ENCODE measurements at regions not wholly inside any gene's neighbourhood (a gene's known extent, or its start where the extent isn't known, plus 50 kb on each side); places are given as distances from the start of the nearest gene placed in this dataset.

DNA sequence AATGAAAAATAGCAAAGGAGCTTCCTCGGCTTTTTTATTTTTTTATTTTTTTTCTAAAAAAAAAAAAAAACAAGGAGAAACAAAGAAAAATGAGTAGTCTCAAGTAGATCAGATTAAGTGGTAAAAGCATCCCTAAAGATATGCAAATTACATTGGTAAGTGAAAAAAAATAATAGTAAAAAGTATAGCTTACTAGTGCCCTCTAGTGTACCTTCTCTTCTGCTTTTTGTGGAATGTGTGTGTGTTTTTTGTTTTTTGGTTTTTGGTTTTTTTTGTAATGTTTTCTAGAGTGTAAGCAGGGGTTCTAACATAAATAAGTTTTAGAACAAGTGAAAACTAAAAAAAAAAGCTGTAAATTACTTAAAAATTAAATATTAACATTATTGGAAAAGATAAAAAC is 1062.0 kb downstream of the HACE1 start:
- intact Hi-C loops (cut with micrococcal nuclease; ENCODE audit: unreplicated experiment) = loop anchor here (10.0 kb wide), 1 partner anchor 527 kb away; no protein-coding TSS in a partner anchor
- no peak overlapping the region for H3K27ac ChIP-seq (ENCODE audit: low read length)
- no peak overlapping the region for H3K4me3 ChIP-seq (ENCODE audit: low read depth in 2 of 2, low read length in 2 of 2)
- in situ Hi-C loops (cut with HindIII; ENCODE audit: low pct_unique_long_range_greater_than_20kb, low sequenced_read_pairs) = no loop called here
- ATAC-seq (no peak), DNase-seq (ENCODE audit: low read depth, low spot score) (no peak)
- H3K4me1 ChIP-seq (ENCODE audit: control insufficient read depth, insufficient read depth, low read length) = no peaks in the 10 kb centered on the region
- no TSS peak for BruUV-seq (replicated peaks)
- CTCF ChIA-PET = interaction anchor here (0.6 to 0.7 kb wide), 2 partner anchors 23 to 98 kb away, joined by 3 to 6 read pairs; no protein-coding TSS in a partner anchor
- H3K27me3 ChIP-seq (ENCODE audit: control insufficient read depth, insufficient read depth, low read length) = no peaks in the 10 kb centered on the region
- no peaks in the 10 kb centered on the region for H3K36me3 ChIP-seq (ENCODE audit: control insufficient read depth, insufficient read depth, low read length)
- no peaks in the 10 kb centered on the region for H3K9me3 ChIP-seq (ENCODE audit: control insufficient read depth, insufficient read depth, low read depth, low read length)
- TF ChIP-seq TCF7L2 (IDR thresholded peaks at IDR 0.05; ENCODE audit: low read depth, low read length) (no peak), SIN3A (IDR thresholded peaks at IDR 0.05; ENCODE audit: borderline replicate concordance, insufficient read depth, low read depth, low read length) (no peak), POLR2AphosphoS5 (IDR thresholded peaks at IDR 0.05; ENCODE audit: low read depth, low read length) (no peak)
- TF ChIP-seq, protein P1, sequence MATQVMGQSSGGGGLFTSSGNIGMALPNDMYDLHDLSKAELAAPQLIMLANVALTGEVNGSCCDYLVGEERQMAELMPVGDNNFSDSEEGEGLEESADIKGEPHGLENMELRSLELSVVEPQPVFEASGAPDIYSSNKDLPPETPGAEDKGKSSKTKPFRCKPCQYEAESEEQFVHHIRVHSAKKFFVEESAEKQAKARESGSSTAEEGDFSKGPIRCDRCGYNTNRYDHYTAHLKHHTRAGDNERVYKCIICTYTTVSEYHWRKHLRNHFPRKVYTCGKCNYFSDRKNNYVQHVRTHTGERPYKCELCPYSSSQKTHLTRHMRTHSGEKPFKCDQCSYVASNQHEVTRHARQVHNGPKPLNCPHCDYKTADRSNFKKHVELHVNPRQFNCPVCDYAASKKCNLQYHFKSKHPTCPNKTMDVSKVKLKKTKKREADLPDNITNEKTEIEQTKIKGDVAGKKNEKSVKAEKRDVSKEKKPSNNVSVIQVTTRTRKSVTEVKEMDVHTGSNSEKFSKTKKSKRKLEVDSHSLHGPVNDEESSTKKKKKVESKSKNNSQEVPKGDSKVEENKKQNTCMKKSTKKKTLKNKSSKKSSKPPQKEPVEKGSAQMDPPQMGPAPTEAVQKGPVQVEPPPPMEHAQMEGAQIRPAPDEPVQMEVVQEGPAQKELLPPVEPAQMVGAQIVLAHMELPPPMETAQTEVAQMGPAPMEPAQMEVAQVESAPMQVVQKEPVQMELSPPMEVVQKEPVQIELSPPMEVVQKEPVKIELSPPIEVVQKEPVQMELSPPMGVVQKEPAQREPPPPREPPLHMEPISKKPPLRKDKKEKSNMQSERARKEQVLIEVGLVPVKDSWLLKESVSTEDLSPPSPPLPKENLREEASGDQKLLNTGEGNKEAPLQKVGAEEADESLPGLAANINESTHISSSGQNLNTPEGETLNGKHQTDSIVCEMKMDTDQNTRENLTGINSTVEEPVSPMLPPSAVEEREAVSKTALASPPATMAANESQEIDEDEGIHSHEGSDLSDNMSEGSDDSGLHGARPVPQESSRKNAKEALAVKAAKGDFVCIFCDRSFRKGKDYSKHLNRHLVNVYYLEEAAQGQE (IDR thresholded peaks at IDR 0.05; ENCODE audit: insufficient read depth in 1 of 2, low read depth in 2 of 2, low read length in 1 of 2) = no peak
- TF ChIP-seq, protein P2, sequence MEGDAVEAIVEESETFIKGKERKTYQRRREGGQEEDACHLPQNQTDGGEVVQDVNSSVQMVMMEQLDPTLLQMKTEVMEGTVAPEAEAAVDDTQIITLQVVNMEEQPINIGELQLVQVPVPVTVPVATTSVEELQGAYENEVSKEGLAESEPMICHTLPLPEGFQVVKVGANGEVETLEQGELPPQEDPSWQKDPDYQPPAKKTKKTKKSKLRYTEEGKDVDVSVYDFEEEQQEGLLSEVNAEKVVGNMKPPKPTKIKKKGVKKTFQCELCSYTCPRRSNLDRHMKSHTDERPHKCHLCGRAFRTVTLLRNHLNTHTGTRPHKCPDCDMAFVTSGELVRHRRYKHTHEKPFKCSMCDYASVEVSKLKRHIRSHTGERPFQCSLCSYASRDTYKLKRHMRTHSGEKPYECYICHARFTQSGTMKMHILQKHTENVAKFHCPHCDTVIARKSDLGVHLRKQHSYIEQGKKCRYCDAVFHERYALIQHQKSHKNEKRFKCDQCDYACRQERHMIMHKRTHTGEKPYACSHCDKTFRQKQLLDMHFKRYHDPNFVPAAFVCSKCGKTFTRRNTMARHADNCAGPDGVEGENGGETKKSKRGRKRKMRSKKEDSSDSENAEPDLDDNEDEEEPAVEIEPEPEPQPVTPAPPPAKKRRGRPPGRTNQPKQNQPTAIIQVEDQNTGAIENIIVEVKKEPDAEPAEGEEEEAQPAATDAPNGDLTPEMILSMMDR (IDR thresholded peaks at IDR 0.05) = peak; percentile 35; the same call in 1 of the 2 replicates
- POLR2A ChIA-PET = no interaction called here

DNA sequence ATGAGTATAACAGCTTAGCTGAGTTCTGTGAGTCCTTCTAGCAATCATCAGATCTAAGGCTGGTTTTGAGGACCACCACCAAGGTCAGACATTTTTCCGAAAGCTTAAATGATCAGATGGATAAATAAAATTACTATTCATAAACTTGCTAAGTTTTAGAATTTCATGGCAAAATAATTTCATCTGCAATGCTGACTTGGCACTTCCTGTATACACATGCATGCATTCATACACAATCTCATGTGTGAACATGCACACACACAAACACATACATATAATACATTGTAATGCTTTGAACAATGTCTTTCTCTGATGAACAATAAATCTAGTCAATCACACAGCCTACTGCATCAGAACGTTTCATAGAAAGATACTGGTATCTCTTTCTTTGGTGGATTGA is 1068.3 kb downstream of the HACE1 start:
- Histone ChIP-seq H3K27me3 (ENCODE audit: control insufficient read depth, insufficient read depth, low read length) (no peaks in the 10 kb centered on the region), H3K4me3 (ENCODE audit: low read depth in 2 of 2, low read length in 2 of 2) (no peak overlapping the region), H3K4me1 (ENCODE audit: control insufficient read depth, insufficient read depth, low read length) (no peaks in the 10 kb centered on the region), H3K36me3 (ENCODE audit: control insufficient read depth, insufficient read depth, low read length) (no peaks in the 10 kb centered on the region), H3K27ac (ENCODE audit: low read length) (no peak overlapping the region), H3K9me3 (ENCODE audit: control insufficient read depth, insufficient read depth, low read depth, low read length) (no peaks in the 10 kb centered on the region)
- ATAC-seq (no peak), DNase-seq (ENCODE audit: low read depth, low spot score) (no peak)
- CTCF ChIA-PET = no interaction called here
- POLR2A ChIA-PET = no interaction called here
- TF ChIP-seq POLR2AphosphoS5 (IDR thresholded peaks at IDR 0.05; ENCODE audit: low read depth, low read length) (no peak), TCF7L2 (IDR thresholded peaks at IDR 0.05; ENCODE audit: low read depth, low read length) (no peak), SIN3A (IDR thresholded peaks at IDR 0.05; ENCODE audit: borderline replicate concordance, insufficient read depth, low read depth, low read length) (no peak)
- TF ChIP-seq, protein P2 (IDR thresholded peaks at IDR 0.05) = no peak
- TF ChIP-seq, protein P1 (IDR thresholded peaks at IDR 0.05; ENCODE audit: insufficient read depth in 1 of 2, low read depth in 2 of 2, low read length in 1 of 2) = no peak
- intact Hi-C loops (cut with micrococcal nuclease; ENCODE audit: unreplicated experiment) (loop anchor here (10.0 kb wide), 1 partner anchor 533 kb away; no protein-coding TSS in a partner anchor), in situ Hi-C loops (cut with HindIII; ENCODE audit: low pct_unique_long_range_greater_than_20kb, low sequenced_read_pairs) (no loop called here)
- no TSS peak for BruUV-seq (replicated peaks)

Data from Panc1 (cell line).